Gastrocnemius medialis (tissue), 4 donors: ENCODE measurements at regions not wholly inside any gene's neighbourhood (a gene's known extent, or its start where the extent isn't known, plus 50 kb on each side); places are given as distances from the start of the nearest gene placed in this dataset.

ENCODE experiments used
- CTCF ChIP-seq, 5 experiments: fragments of 450-650 bp in 3 of 5; fragments of 200-600 bp in 2 of 5; sonication (generic) in 2 of 5; IDR thresholded peaks in 4 of 5; conservative IDR thresholded peaks in 1 of 5; 1 replicate in 4 of 5; 2 replicates in 1 of 5; pipeline ENCODE4 v1.5.1; 2016 to 2019; ENCODE audit warnings: antibody characterized with exemption in 5 of 5, mild to moderate bottlenecking in 3 of 5, moderate library complexity in 3 of 5
- POLR2A ChIP-seq, 2 donors: fragments of 450-650 bp; IDR thresholded peaks; one replicate each; pipeline ENCODE4 v1.6.1; 2017; ENCODE audit warnings: antibody characterized with exemption in 2 of 2, mild to moderate bottlenecking in 2 of 2, moderate library complexity in 2 of 2

- TF ChIP-seq CTCF (IDR thresholded peaks at IDR 0.05 in 4 of 5, conservative IDR thresholded peaks at IDR 0.05 in 1 of 5): no peak
- no peak for TF ChIP-seq POLR2A (IDR thresholded peaks at IDR 0.05)
These were observed 466.9 kb downstream of the MID1IP1 start for GRCh38 chrX:39268207-39268606.
